Neural progenitor cell (in vitro differentiated cells): ENCODE measurements at regions not wholly inside any gene's neighbourhood (a gene's known extent, or its start where the extent isn't known, plus 50 kb on each side); places are given as distances from the start of the nearest gene placed in this dataset.
A peak's percentile ranks its signal among the peaks of the same experiment; 100 is the strongest.

ENCODE experiments used
- DNase-seq: peaks from one replicate; pipeline ENCODE4 v3.0.0-alpha.2; 2016; ENCODE audit warnings: low spot score
- H2AFZ ChIP-seq: fragments of 200-600 bp; sonication (generic); replicated peaks from 2 replicates; pipeline ENCODE4 v1.6.1; 2016; ENCODE audit warnings: antibody characterized with exemption
- H3F3A ChIP-seq: fragments of 200-600 bp; sonication (generic); 2 replicates; pipeline ENCODE4 v1.6.1; 2016; ENCODE audit warnings: antibody characterized with exemption, low read depth
- H3K27ac ChIP-seq: fragments of 200-600 bp; sonication (generic); 2 replicates; pipeline ENCODE4 v1.5.1; 2016; ENCODE audit warnings: mild to moderate bottlenecking
- H3K27me3 ChIP-seq: fragments of 200-600 bp; sonication (generic); 2 replicates; pipeline ENCODE4 v1.6.1; 2016; ENCODE audit warnings: mild to moderate bottlenecking, moderate library complexity
- H3K36me3 ChIP-seq: fragments of 200-600 bp; sonication (generic); 2 replicates; pipeline ENCODE4 v1.5.1; 2016
- H3K4me1 ChIP-seq: fragments of 200-600 bp; sonication (generic); 2 replicates; pipeline ENCODE4 v1.6.1; 2016; ENCODE audit warnings: mixed run types
- H3K4me2 ChIP-seq: fragments of 200-600 bp; sonication (generic); 2 replicates; pipeline ENCODE4 v1.6.1; 2016
- H3K4me3 ChIP-seq: fragments of 200-600 bp; sonication (generic); 2 replicates; pipeline ENCODE4 v1.5.1; 2016
- H3K79me2 ChIP-seq: fragments of 200-600 bp; sonication (generic); 2 replicates; pipeline ENCODE4 v1.6.1; 2016; ENCODE audit warnings: low read depth
- H3K9ac ChIP-seq: fragments of 200-600 bp; sonication (generic); 2 replicates; pipeline ENCODE4 v1.6.1; 2016
- H3K9me3 ChIP-seq: fragments of 200-600 bp; sonication (generic); 2 replicates; pipeline ENCODE4 v1.5.1; 2016; ENCODE audit warnings: low read depth
- H4K20me1 ChIP-seq: fragments of 200-600 bp; sonication (generic); 2 replicates; pipeline ENCODE4 v1.6.1; 2016; ENCODE audit warnings: low read depth
- H3K27ac Mint-ChIP-seq: 3 replicates; pipeline ENCODE4 v1.8.0; 2021; ENCODE audit warnings: mixed read lengths
- H3K27me3 Mint-ChIP-seq: 2 replicates; pipeline ENCODE4 v1.8.0; 2022; ENCODE audit warnings: low read depth, mild to moderate bottlenecking, inconsistent platforms, moderate library complexity, mixed read lengths; ENCODE audit not compliant: insufficient read depth
- H3K36me3 Mint-ChIP-seq: 3 replicates; pipeline ENCODE4 v1.8.0; 2021; ENCODE audit warnings: mixed read lengths
- H3K4me1 Mint-ChIP-seq: 3 replicates; pipeline ENCODE4 v1.8.0; 2021; ENCODE audit warnings: mixed read lengths
- H3K4me3 Mint-ChIP-seq: 3 replicates; pipeline ENCODE4 v1.8.0; 2021; ENCODE audit warnings: mild to moderate bottlenecking, moderate library complexity, mixed read lengths
- H3K9me3 Mint-ChIP-seq: 3 replicates; pipeline ENCODE4 v1.8.0; 2020; ENCODE audit warnings: mixed read lengths
- EZH2 ChIP-seq: fragments of 200-600 bp; sonication (generic); IDR thresholded peaks from 2 replicates; pipeline ENCODE4 v1.6.1; 2017; ENCODE audit warnings: antibody characterized with exemption, mild to moderate bottlenecking, moderate library complexity
- EZH2phosphoT487 ChIP-seq: fragments of 200-600 bp; sonication (generic); IDR thresholded peaks from 2 replicates; pipeline ENCODE4 v1.6.1; 2017; ENCODE audit warnings: antibody characterized with exemption
- TF ChIP-seq, protein P1 (sequence below): fragments of 200-600 bp; sonication (generic); IDR thresholded peaks from 2 replicates; pipeline ENCODE4 v1.5.1; 2017; ENCODE audit warnings: antibody characterized with exemption, mild to moderate bottlenecking

DNA sequence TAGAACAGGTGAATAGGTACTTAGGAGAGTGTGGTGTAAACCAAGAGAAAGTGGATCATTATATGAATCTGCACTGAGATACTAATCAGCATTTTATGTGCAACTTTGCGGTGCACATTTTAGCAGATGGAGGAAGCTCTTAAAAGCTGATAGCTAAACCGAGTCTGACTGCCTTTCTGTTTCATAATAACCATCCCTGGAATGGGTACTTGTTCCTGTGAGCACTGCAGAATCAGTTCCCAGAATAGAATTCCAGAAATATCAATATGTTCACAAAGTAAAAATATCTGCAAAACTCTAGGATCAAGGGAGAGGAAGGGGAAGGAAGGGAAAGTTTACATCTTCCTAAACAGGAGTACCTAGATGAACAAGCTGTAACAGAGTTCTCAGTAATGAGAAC lies 432.2 kb upstream of the HNRNPA3 start:
- Mint-ChIP-seq H3K9me3 (no peaks in the 10 kb centered on the region), H3K27ac (no peak overlapping the region), H3K4me1 (no peaks in the 10 kb centered on the region), H3K27me3 (peaks cover 3% of the 10 kb centered on the region), H3K36me3 (no peaks in the 10 kb centered on the region), H3K4me3 (no peak overlapping the region)
- Histone ChIP-seq H3F3A (no peaks in the 10 kb centered on the region), H3K27me3 (no peaks in the 10 kb centered on the region), H3K4me3 (no peak overlapping the region), H3K9ac (no peak overlapping the region), H3K27ac (no peak overlapping the region), H2AFZ (no peak overlapping the region), H3K9me3 (peaks cover 4% of the 10 kb centered on the region), H3K36me3 (no peaks in the 10 kb centered on the region), H3K4me1 (peaks cover 3% of the 10 kb centered on the region), H3K79me2 (no peaks in the 10 kb centered on the region), H3K4me2 (no peak overlapping the region), H4K20me1 (no peaks in the 10 kb centered on the region)
- no peak for TF ChIP-seq EZH2phosphoT487
- no peak for TF ChIP-seq EZH2
- TF ChIP-seq, protein P1, sequence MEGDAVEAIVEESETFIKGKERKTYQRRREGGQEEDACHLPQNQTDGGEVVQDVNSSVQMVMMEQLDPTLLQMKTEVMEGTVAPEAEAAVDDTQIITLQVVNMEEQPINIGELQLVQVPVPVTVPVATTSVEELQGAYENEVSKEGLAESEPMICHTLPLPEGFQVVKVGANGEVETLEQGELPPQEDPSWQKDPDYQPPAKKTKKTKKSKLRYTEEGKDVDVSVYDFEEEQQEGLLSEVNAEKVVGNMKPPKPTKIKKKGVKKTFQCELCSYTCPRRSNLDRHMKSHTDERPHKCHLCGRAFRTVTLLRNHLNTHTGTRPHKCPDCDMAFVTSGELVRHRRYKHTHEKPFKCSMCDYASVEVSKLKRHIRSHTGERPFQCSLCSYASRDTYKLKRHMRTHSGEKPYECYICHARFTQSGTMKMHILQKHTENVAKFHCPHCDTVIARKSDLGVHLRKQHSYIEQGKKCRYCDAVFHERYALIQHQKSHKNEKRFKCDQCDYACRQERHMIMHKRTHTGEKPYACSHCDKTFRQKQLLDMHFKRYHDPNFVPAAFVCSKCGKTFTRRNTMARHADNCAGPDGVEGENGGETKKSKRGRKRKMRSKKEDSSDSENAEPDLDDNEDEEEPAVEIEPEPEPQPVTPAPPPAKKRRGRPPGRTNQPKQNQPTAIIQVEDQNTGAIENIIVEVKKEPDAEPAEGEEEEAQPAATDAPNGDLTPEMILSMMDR: no peak
- no peak for DNase-seq

DNA sequence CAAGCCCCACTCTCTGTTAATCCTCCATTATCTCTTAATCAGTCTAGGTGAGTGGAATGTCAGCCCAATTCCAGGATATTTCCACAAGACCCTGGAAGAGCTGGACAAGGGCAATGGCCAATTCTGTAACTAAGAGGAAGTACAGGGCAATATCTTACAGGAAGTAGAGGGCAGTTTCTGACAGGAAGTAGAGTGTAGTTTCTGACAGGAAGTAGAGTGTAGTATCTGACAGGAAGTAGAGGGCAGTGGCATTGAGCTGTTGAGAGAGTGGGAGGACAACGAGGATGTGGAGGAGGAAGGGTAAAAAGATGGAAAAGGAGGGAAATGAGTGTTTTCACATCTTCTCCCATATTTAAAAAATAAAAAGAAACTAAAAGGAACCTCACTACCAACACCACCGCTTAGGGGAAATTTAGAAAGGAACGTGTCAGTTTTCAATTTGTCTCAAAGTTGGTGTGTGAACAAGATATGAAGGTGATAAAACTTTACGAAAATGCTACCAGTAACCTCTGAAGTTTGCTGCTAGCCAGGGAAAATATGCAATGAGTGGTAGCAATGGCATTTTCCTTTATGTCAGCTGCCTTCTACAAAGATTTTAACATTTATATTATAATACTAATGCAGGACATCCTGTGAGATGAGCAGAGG lies 430.9 kb upstream of the HNRNPA3 start:
- Histone ChIP-seq H3K4me2 (no peak overlapping the region), H3K9me3 (peaks cover 4% of the 10 kb centered on the region), H3K79me2 (no peaks in the 10 kb centered on the region), H3K4me1 (peaks cover 3% of the 10 kb centered on the region), H3K9ac (no peak overlapping the region), H3K27ac (no peak overlapping the region), H3F3A (no peaks in the 10 kb centered on the region), H3K4me3 (no peak overlapping the region), H3K36me3 (no peaks in the 10 kb centered on the region), H2AFZ (peak overlapping the region; percentile 26), H3K27me3 (no peaks in the 10 kb centered on the region), H4K20me1 (no peaks in the 10 kb centered on the region)
- TF ChIP-seq EZH2phosphoT487: no peak
- no peak for TF ChIP-seq EZH2
- TF ChIP-seq, protein P1: no peak
- Mint-ChIP-seq H3K36me3 (no peaks in the 10 kb centered on the region), H3K4me3 (no peak overlapping the region), H3K4me1 (no peaks in the 10 kb centered on the region), H3K9me3 (no peaks in the 10 kb centered on the region), H3K27me3 (peaks cover 3% of the 10 kb centered on the region), H3K27ac (no peak overlapping the region)
- DNase-seq: no peak

DNA sequence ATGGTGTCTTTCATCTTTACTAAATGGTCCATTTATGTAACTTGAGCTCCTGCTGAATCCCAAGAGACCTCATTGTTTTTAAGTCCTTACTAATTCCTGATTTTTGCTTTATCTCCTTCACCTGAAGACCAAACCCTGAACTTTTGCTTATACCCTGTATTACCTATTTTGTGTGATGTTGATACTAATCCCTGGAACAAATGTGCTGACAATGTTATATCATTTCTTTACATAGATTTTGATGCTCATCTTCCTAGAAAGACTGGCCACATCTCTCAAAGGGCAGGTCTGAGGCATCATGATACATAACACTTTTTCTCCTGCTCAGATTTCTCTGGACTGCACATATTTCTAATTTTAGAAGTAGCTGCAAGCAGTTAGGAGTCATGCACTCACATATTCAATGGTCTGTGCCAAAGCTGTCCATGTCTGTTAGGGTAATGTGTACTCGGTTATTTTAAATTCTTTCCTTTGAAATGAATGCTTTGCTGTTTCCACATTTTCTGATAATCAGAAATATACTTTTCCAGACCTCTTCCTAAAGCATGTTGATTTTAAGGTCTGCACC lies 427.9 kb upstream of the HNRNPA3 start:
- H3K9ac ChIP-seq: no peak overlapping the region
- Mint-ChIP-seq H3K27ac (no peak overlapping the region), H3K4me3 (no peak overlapping the region), H3K4me1 (no peaks in the 10 kb centered on the region), H3K9me3 (no peaks in the 10 kb centered on the region), H3K27me3 (peaks cover 3% of the 10 kb centered on the region), H3K36me3 (no peaks in the 10 kb centered on the region)
- H3K36me3 ChIP-seq: no peaks in the 10 kb centered on the region
- no peaks in the 10 kb centered on the region for H4K20me1 ChIP-seq
- no peaks in the 10 kb centered on the region for H3K79me2 ChIP-seq
- H3K4me1 ChIP-seq: peaks cover 3% of the 10 kb centered on the region
- H2AFZ ChIP-seq: no peak overlapping the region
- no peak for TF ChIP-seq EZH2phosphoT487
- TF ChIP-seq EZH2: no peak
- TF ChIP-seq, protein P1: no peak
- H3F3A ChIP-seq: no peaks in the 10 kb centered on the region
- peaks cover 4% of the 10 kb centered on the region for H3K9me3 ChIP-seq
- no peak for DNase-seq
- no peak overlapping the region for H3K4me3 ChIP-seq
- H3K27me3 ChIP-seq: no peaks in the 10 kb centered on the region
- no peak overlapping the region for H3K27ac ChIP-seq
- no peak overlapping the region for H3K4me2 ChIP-seq
